HepG2 (cell line): ENCODE measurements at regions not wholly inside any gene's neighbourhood (a gene's known extent, or its start where the extent isn't known, plus 50 kb on each side); places are given as distances from the start of the nearest gene placed in this dataset.

Experiments used
- ATAC-seq: fragments of 200-7000 bp; cut with Tn5 transposase; 3 replicates; pipeline ENCODE4 v1.9.1; 2020; ENCODE audit warnings: mild to moderate bottlenecking, moderate library complexity
- BruUV-seq: library from RNA; stranded (reverse); fragments of 400-500 nt; replicated peaks from 2 replicates; lab custom pipeline; 2021; lab: Mats Ljungman, UMichigan
- CTCF ChIA-PET: fragments of 300-600 bp; formaldehyde crosslinking; extraction: SDS; loops from one replicate; lab custom pipeline; 2021; ENCODE audit warnings: low total read pairs, inconsistent platforms, low intra/inter-chr PET ratio; lab: Yijun Ruan, JAX
- POLR2A ChIA-PET: fragments of 350-600 bp; sonication (Branson Sonifier 250); formaldehyde crosslinking; loops from one replicate; lab custom pipeline; 2020; ENCODE audit warnings: antibody characterized with exemption, inconsistent platforms; lab: Yijun Ruan, JAX
- DNase-seq: peaks from one replicate; pipeline ENCODE4 v3.0.0-alpha.2; 2015; ENCODE audit warnings: low spot score
- FAIRE-seq: peaks from 3 replicates; lab custom pipeline; 2011; peaks lifted over from hg19 to GRCh38; lab: Jason Lieb, UNC
- H2AFZ ChIP-seq: one replicate; pipeline ENCODE4 v1.6.1; 2011; ENCODE audit warnings: low read length, inconsistent platforms
- H3K27ac ChIP-seq: fragments of 300-600 bp; 3 replicates; pipeline ENCODE4 v1.8.0; 2011; ENCODE audit warnings: mixed run types, mild to moderate bottlenecking, mixed read lengths, low read length, inconsistent platforms; ENCODE audit not compliant: insufficient read depth; ENCODE audit errors: extremely low read length
- H3K27me3 ChIP-seq, 2 experiments: fragments of 200-600 bp in 1 of 2; 2 replicates in 1 of 2; 3 replicates in 1 of 2; pipeline versions ENCODE4 v1.6.0 to v1.8.0; 2011; ENCODE audit warnings: low read length in 2 of 2, mild to moderate bottlenecking in 2 of 2, moderate library complexity in 2 of 2, inconsistent platforms in 1 of 2; ENCODE audit not compliant: insufficient read depth in 2 of 2, control insufficient read depth in 1 of 2
- H3K36me3 ChIP-seq, 2 experiments: fragments of 200-600 bp in 1 of 2; replicated peaks in 1 of 2; 2 replicates in 1 of 2; 3 replicates in 1 of 2; pipeline versions ENCODE4 v1.5.1 to v1.8.0; 2011; ENCODE audit warnings: low read length in 2 of 2, inconsistent platforms in 1 of 2; ENCODE audit not compliant: insufficient read depth in 2 of 2, control insufficient read depth in 1 of 2
- H3K4me1 ChIP-seq: 2 replicates; pipeline ENCODE4 v1.5.1; 2012; ENCODE audit warnings: low read length, inconsistent platforms; ENCODE audit not compliant: insufficient read depth
- H3K4me2 ChIP-seq: 2 replicates; pipeline ENCODE4 v1.6.0; 2011; ENCODE audit warnings: low read depth, low read length, inconsistent platforms
- H3K4me3 ChIP-seq, 3 experiments: fragments of 200-600 bp in 1 of 3; sonication (generic), shearing (Covaris generic) in 1 of 3; replicated peaks in 1 of 3; 2 replicates each; pipeline ENCODE4 v1.5.1; 2011 to 2016; ENCODE audit warnings: low read length in 3 of 3, inconsistent platforms in 2 of 3, low read depth in 2 of 3, mild to moderate bottlenecking in 2 of 3, control low read depth in 1 of 3, mixed read lengths in 1 of 3; ENCODE audit not compliant: insufficient read depth in 1 of 3
- H3K79me2 ChIP-seq: one replicate; pipeline ENCODE4 v1.6.1; 2011; ENCODE audit warnings: low read length, inconsistent platforms; ENCODE audit not compliant: insufficient read depth
- H3K9ac ChIP-seq: 2 replicates; pipeline ENCODE4 v1.6.0; 2011; ENCODE audit warnings: mild to moderate bottlenecking, low read depth, low read length, inconsistent platforms; ENCODE audit not compliant: insufficient read depth
- H3K9me3 ChIP-seq: 2 replicates; pipeline ENCODE4 v1.5.1; 2012; ENCODE audit warnings: mild to moderate bottlenecking, low read length
- H4K20me1 ChIP-seq: 2 replicates; pipeline ENCODE4 v1.6.0; 2011; ENCODE audit warnings: inconsistent platforms, mild to moderate bottlenecking, low read length, moderate library complexity; ENCODE audit not compliant: insufficient read depth
- CC2D1A ChIP-seq: sonication (generic); formaldehyde crosslinking; IDR thresholded peaks from 2 replicates; pipeline ENCODE4 v1.8.1; 2023; ENCODE audit warnings: mild to moderate bottlenecking, missing genetic modification reagents
- CEBPB ChIP-seq: IDR thresholded peaks from 2 replicates; pipeline ENCODE4 v1.6.1; 2011; ENCODE audit warnings: low read depth, low read length, improper control_type of control experiment, borderline replicate concordance
- FOXK2 ChIP-seq: fragments of 450-650 bp; IDR thresholded peaks from 2 replicates; pipeline ENCODE4 v1.6.1; 2016
- IRF2 ChIP-seq: IDR thresholded peaks from 2 replicates; pipeline ENCODE4 v1.6.1; 2018; ENCODE audit warnings: missing genetic modification reagents, missing compliant biosample characterization
- MAFF ChIP-seq: IDR thresholded peaks from 2 replicates; pipeline ENCODE4 v1.6.1; 2011; ENCODE audit warnings: low read depth, low read length, improper control_type of control experiment
- PLRG1 ChIP-seq: fragments of 450-650 bp; conservative IDR thresholded peaks from 2 replicates; pipeline ENCODE4 v1.6.1; 2016
- SRF ChIP-seq: IDR thresholded peaks from 2 replicates; pipeline ENCODE4 v1.6.1; 2011; ENCODE audit warnings: mild to moderate bottlenecking, low read depth, low read length, moderate library complexity
- TAF1 ChIP-seq: sonication (generic); formaldehyde crosslinking; IDR thresholded peaks from 2 replicates; pipeline ENCODE4 v1.4.0; 2020; ENCODE audit warnings: missing genetic modification reagents
- XRCC5 ChIP-seq: fragments of 200-400 bp; formaldehyde crosslinking; optimal IDR thresholded peaks from 2 replicates; pipeline ENCODE3; 2017; ENCODE audit warnings: mild to moderate bottlenecking, low read length
- ZBTB26 ChIP-seq: IDR thresholded peaks from 2 replicates; pipeline ENCODE4 v1.6.1; 2016; ENCODE audit warnings: missing compliant biosample characterization, missing genetic modification reagents, borderline replicate concordance
- ZNF180 ChIP-seq: sonication (generic); formaldehyde crosslinking; IDR thresholded peaks from 2 replicates; pipeline ENCODE4 v1.4.0; 2020; ENCODE audit warnings: low read depth, missing genetic modification reagents, borderline replicate concordance
- ZNF550 ChIP-seq: sonication (generic); formaldehyde crosslinking; IDR thresholded peaks from 2 replicates; pipeline ENCODE4 v1.4.0; 2020; ENCODE audit warnings: mild to moderate bottlenecking, missing genetic modification reagents, borderline replicate concordance
- ZNF605 ChIP-seq: sonication (generic); formaldehyde crosslinking; IDR thresholded peaks from 2 replicates; pipeline ENCODE4 v1.8.0; 2022; ENCODE audit warnings: mild to moderate bottlenecking, missing genetic modification reagents
- ZNF878 ChIP-seq: sonication (generic); formaldehyde crosslinking; IDR thresholded peaks from 2 replicates; pipeline ENCODE4 v1.8.1; 2023; ENCODE audit warnings: mild to moderate bottlenecking, missing genetic modification reagents, moderate library complexity
- WGBS: methylation state at CpG from one replicate; pipeline ENCODE4 v1.1.6; 2017; ENCODE audit warnings: low lambda C conversion rate; 5-methylcytosine and 5-hydroxymethylcytosine counted together
- in situ Hi-C: cut with HindIII; loops from 2 replicates; pipeline ENCODE4 v1.10.0; 2017; ENCODE audit warnings: low pct_unique_long_range_greater_than_20kb; ENCODE audit not compliant: extremely low pct_ligation_motif_present
- intact Hi-C: fragments of 100-400 bp; cut with micrococcal nuclease; formaldehyde crosslinking; loops from one replicate; pipeline ENCODE4 v1.10.0; 2022; ENCODE audit not compliant: unreplicated experiment

GRCh38 chr10:120360571-120360970 lies 96.5 kb upstream of the PLPP4 start (continued):
- no peak for TF ChIP-seq ZBTB26 (CRISPR knock-in tag)

GRCh38 chr10:120365872-120366271 lies 91.2 kb upstream of the PLPP4 start:
- no peak overlapping the region for H3K9ac ChIP-seq
- FAIRE-seq (no peak), ATAC-seq (no peak), DNase-seq (no peak)
- WGBS: 25% methylated on average over 5 of the region's 5 CpGs
- peaks cover 18% of the 10 kb centered on the region for H3K4me1 ChIP-seq
- no peaks in the 10 kb centered on the region for H3K9me3 ChIP-seq
- no peak overlapping the region for H3K4me2 ChIP-seq
- TF ChIP-seq PLRG1 (no peak), CEBPB (no peak), MAFF (no peak), ZNF550 (CRISPR knock-in tag) (no peak), ZNF878 (CRISPR knock-in tag) (no peak), CC2D1A (CRISPR knock-in tag) (no peak), FOXK2 (no peak), TAF1 (no peak), ZNF605 (CRISPR knock-in tag) (no peak), SRF (no peak), ZNF180 (CRISPR knock-in tag) (no peak), IRF2 (no peak), XRCC5 (no peak)
- no TSS peak for BruUV-seq
- in situ Hi-C loops (no loop called here), intact Hi-C loops (no loop called here)
- no peaks in the 10 kb centered on the region for H3K27me3 ChIP-seq
- no peaks in the 10 kb centered on the region for H4K20me1 ChIP-seq
- no peak overlapping the region for H2AFZ ChIP-seq
- H3K79me2 ChIP-seq: no peaks in the 10 kb centered on the region
- no peak overlapping the region for H3K27ac ChIP-seq
- H3K36me3 ChIP-seq: no peaks in the 10 kb centered on the region
- CTCF ChIA-PET: no interaction called here
- H3K4me3 ChIP-seq: no peak overlapping the region
- POLR2A ChIA-PET: no interaction called here
